Testis (tissue), 2 donors: ENCODE measurements at regions not wholly inside any gene's neighbourhood (a gene's known extent, or its start where the extent isn't known, plus 50 kb on each side); places are given as distances from the start of the nearest gene placed in this dataset.

ENCODE experiments used
- POLR2A ChIP-seq: fragments of 450-650 bp; IDR thresholded peaks from one replicate; pipeline ENCODE4 v1.6.1; 2017; ENCODE audit warnings: antibody characterized with exemption, mild to moderate bottlenecking, moderate library complexity
- TF ChIP-seq, protein P1 (sequence below), 3 experiments: fragments of 450-650 bp in 2 of 3; fragments of 200-600 bp in 1 of 3; sonication (generic) in 1 of 3; IDR thresholded peaks; one replicate each; pipeline ENCODE4 v1.5.1; 2016 to 2019; ENCODE audit warnings: antibody characterized with exemption in 3 of 3, mild to moderate bottlenecking in 2 of 3, moderate library complexity in 1 of 3

DNA sequence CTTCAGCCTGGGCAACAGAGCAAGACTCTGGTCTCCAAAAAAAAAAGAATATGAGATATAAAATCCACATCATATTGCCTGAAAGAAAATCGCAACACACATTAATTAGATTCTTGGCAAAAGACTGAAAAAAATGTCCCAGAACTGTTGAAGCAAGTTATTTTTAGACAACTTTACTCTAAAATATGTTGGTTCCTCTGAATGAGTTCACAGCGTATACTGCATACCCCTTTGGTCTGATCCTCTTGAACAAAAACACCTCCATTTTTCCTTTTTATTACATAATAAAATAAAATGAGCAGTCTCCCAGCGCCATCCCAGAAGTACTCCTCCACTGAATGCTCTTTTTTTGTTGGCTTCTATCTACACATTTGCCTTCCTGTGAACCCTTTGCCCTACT is 126.0 kb upstream of the TMEM170B start:
- TF ChIP-seq, protein P1, sequence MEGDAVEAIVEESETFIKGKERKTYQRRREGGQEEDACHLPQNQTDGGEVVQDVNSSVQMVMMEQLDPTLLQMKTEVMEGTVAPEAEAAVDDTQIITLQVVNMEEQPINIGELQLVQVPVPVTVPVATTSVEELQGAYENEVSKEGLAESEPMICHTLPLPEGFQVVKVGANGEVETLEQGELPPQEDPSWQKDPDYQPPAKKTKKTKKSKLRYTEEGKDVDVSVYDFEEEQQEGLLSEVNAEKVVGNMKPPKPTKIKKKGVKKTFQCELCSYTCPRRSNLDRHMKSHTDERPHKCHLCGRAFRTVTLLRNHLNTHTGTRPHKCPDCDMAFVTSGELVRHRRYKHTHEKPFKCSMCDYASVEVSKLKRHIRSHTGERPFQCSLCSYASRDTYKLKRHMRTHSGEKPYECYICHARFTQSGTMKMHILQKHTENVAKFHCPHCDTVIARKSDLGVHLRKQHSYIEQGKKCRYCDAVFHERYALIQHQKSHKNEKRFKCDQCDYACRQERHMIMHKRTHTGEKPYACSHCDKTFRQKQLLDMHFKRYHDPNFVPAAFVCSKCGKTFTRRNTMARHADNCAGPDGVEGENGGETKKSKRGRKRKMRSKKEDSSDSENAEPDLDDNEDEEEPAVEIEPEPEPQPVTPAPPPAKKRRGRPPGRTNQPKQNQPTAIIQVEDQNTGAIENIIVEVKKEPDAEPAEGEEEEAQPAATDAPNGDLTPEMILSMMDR (IDR thresholded peaks at IDR 0.05): no peak
- no peak for TF ChIP-seq POLR2A
